ENCODE measurements at regions not wholly inside any gene's neighbourhood (a gene's known extent, or its start where the extent isn't known, plus 50 kb on each side); places are given as distances from the start of the nearest gene placed in this dataset.

DNA sequence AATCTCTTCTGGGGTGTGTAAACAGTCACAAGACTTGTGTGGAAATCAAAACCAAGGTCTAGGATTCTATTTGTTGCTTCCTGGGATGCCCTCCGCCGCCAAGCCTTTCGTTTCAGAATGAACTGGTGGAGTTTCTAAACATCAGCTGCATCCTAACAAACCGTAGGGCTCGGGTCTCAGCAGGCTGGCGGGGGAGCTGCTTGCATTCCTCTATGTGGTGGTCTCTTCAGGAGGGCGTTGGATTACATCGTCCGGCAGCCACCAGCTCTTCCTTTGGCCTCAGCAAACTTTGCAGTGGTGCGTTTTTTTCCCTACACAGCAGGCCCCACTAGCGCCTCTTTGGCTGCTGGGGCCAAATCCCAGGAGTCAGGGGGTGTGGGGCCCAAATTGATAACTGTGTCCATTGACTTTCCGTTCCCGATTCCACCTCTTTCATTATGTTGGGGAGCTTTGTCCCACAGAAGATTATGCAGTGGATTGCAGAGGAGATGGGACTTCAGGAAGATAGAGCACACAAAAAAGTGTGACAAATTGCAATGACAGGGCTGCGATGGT lies 390.0 kb upstream of the NR2F2 start:
- TF ChIP-seq, protein P1, sequence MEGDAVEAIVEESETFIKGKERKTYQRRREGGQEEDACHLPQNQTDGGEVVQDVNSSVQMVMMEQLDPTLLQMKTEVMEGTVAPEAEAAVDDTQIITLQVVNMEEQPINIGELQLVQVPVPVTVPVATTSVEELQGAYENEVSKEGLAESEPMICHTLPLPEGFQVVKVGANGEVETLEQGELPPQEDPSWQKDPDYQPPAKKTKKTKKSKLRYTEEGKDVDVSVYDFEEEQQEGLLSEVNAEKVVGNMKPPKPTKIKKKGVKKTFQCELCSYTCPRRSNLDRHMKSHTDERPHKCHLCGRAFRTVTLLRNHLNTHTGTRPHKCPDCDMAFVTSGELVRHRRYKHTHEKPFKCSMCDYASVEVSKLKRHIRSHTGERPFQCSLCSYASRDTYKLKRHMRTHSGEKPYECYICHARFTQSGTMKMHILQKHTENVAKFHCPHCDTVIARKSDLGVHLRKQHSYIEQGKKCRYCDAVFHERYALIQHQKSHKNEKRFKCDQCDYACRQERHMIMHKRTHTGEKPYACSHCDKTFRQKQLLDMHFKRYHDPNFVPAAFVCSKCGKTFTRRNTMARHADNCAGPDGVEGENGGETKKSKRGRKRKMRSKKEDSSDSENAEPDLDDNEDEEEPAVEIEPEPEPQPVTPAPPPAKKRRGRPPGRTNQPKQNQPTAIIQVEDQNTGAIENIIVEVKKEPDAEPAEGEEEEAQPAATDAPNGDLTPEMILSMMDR (IDR thresholded peaks at IDR 0.05; ENCODE audit: low read depth, low read length) = no peak
- TF ChIP-seq EZH2phosphoT487 (IDR thresholded peaks at IDR 0.05; ENCODE audit: low read depth) = no peak

All from OCI-LY3 (cell line).